Mononuclear cell (primary cell): ENCODE measurements at regions not wholly inside any gene's neighbourhood (a gene's known extent, or its start where the extent isn't known, plus 50 kb on each side); places are given as distances from the start of the nearest gene placed in this dataset.

Source experiments
- H3K27me3 ChIP-seq: 2 replicates; pipeline ENCODE4 v1.6.0; 2011; ENCODE audit warnings: low read length, control low read depth; ENCODE audit not compliant: insufficient read depth
- H3K4me1 ChIP-seq: 2 replicates; pipeline ENCODE4 v1.5.1; 2011; ENCODE audit warnings: mild to moderate bottlenecking, low read length, control low read depth; ENCODE audit not compliant: insufficient read depth
- H3K4me3 ChIP-seq: 2 replicates; pipeline ENCODE4 v1.5.1; 2011; ENCODE audit warnings: mild to moderate bottlenecking, low read length, moderate library complexity
- H3K9me3 ChIP-seq: 2 replicates; pipeline ENCODE4 v1.5.1; 2011; ENCODE audit warnings: low read depth, mild to moderate bottlenecking, control low read depth, low read length

GRCh38 chr6:41469156-41470028 lies 76.8 kb upstream of the FOXP4 start:
- Histone ChIP-seq H3K27me3 (peaks cover 27% of the 10 kb centered on the region), H3K9me3 (no peaks in the 10 kb centered on the region), H3K4me3 (no peak overlapping the region), H3K4me1 (no peaks in the 10 kb centered on the region)

DNA sequence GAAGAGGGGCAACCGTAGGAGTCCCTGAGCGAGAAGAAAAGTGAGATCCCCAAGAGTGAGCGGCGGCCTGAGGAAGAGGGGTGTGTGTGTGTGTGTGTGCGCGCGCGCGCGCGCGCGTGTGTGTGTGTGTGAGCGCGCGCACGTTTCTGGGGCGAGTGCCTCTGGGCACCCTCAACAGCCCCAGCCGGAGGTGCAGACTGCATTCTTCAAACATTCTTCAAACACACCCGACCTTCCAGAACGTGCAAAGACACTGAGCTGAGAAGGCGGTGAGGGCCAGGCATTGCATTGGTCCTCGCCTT lies 76.2 kb upstream of the FOXP4 start:
- Histone ChIP-seq H3K27me3 (peaks cover 27% of the 10 kb centered on the region), H3K4me3 (no peak overlapping the region), H3K4me1 (no peaks in the 10 kb centered on the region), H3K9me3 (no peaks in the 10 kb centered on the region)

- Histone ChIP-seq H3K4me1 (no peaks in the 10 kb centered on the region), H3K27me3 (peaks cover 27% of the 10 kb centered on the region), H3K9me3 (no peaks in the 10 kb centered on the region), H3K4me3 (no peak overlapping the region)
Measured at GRCh38 chr6:41470331-41471063, 75.7 kb upstream of the FOXP4 start.

- Histone ChIP-seq H3K27me3 (peaks cover 24% of the 10 kb centered on the region), H3K9me3 (no peaks in the 10 kb centered on the region), H3K4me1 (no peaks in the 10 kb centered on the region), H3K4me3 (no peak overlapping the region)
Measured at GRCh38 chr6:41471064-41471895, 74.9 kb upstream of the FOXP4 start.

- Histone ChIP-seq H3K9me3 (no peaks in the 10 kb centered on the region), H3K27me3 (peaks cover 32% of the 10 kb centered on the region), H3K4me1 (no peaks in the 10 kb centered on the region), H3K4me3 (no peak overlapping the region)
Measured at GRCh38 chr6:41474213-41474933, 71.8 kb upstream of the FOXP4 start.

DNA sequence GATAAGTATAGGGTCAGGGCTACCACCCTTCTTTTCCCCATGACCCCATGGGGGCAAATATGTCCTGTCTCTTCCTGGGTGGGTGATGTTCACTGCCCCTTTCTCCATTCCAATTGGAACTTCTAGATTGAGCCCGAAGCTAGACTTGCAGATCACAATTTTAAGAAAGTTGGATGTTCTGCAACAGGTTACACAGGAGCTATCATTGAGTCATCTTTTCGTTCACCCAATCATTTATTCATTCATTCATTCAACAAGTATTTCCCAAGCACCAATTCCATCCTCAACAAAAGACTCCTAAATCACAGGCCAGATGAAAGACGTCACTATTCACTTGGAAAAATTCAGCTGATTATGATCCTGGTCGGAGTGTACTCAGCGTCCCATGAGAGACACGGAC lies 71.0 kb upstream of the FOXP4 start:
- Histone ChIP-seq H3K4me3 (no peak overlapping the region), H3K4me1 (no peaks in the 10 kb centered on the region), H3K9me3 (no peaks in the 10 kb centered on the region), H3K27me3 (peaks cover 25% of the 10 kb centered on the region)

GRCh38 chr6:41475737-41476357 lies 70.3 kb upstream of the FOXP4 start:
- no peaks in the 10 kb centered on the region for H3K4me1 ChIP-seq
- H3K9me3 ChIP-seq = no peaks in the 10 kb centered on the region
- no peak overlapping the region for H3K4me3 ChIP-seq
- peaks cover 19% of the 10 kb centered on the region for H3K27me3 ChIP-seq

DNA sequence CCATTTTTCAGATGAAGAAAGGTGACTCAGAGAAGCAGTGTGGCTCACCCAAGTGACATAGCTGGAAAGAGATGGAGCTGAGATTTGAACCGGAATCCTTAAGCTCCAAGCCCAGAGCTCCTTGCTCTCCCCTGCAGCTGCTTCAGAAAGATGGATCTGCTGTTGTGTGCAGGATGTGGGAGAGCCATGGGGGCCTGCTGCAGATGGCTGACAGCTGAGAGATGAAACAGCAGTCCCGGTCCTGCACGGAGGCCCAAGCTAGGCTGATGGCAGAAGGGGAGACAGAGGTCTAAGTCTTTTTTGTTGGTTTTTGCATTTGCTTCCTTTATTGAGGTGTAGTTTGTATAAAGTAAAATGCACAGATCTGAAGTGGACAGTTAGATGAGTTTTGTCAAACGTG lies 69.8 kb upstream of the FOXP4 start:
- Histone ChIP-seq H3K4me1 (no peaks in the 10 kb centered on the region), H3K4me3 (no peak overlapping the region), H3K27me3 (peaks cover 13% of the 10 kb centered on the region), H3K9me3 (no peaks in the 10 kb centered on the region)

GRCh38 chr6:41477572-41477971 lies 68.6 kb upstream of the FOXP4 start:
- H3K9me3 ChIP-seq = no peaks in the 10 kb centered on the region
- no peak overlapping the region for H3K4me3 ChIP-seq
- H3K4me1 ChIP-seq = no peaks in the 10 kb centered on the region
- H3K27me3 ChIP-seq = peaks cover 8% of the 10 kb centered on the region

GRCh38 chr6:41483943-41484342 lies 62.2 kb upstream of the FOXP4 start:
- no peaks in the 10 kb centered on the region for H3K9me3 ChIP-seq
- H3K4me3 ChIP-seq = no peak overlapping the region
- H3K4me1 ChIP-seq = no peaks in the 10 kb centered on the region
- H3K27me3 ChIP-seq = peaks cover 3% of the 10 kb centered on the region

DNA sequence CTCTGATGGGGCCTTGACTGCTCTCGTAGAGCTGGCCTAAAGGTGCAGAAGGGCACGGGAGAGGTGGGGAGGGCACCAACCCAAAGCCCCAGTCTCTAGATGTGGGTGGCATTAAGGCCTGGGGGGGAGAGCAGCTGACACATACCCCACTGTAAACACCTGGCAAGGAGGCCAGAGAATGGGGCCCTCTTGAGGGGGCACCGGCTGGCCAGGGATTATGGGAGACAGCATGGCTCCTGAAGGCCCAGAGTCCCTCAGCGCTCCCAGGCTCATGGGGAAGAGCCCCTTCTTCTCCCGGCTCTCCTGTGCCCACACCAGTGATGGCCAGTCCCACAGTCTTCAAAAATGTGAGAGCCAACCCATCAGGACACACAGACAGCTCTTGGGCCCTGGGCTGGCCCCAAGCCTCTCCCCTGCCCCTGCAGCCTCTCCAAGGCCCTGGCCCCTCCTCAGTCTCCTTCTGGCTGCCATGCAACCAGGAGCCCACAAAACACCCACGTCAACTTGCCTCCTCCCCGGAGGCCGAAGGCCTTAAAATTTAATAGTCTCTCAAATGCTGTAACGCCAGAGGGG lies 58.2 kb upstream of the FOXP4 start:
- H3K4me1 ChIP-seq = no peaks in the 10 kb centered on the region
- peaks cover under 1% of the 10 kb centered on the region for H3K27me3 ChIP-seq
- no peak overlapping the region for H3K4me3 ChIP-seq

DNA sequence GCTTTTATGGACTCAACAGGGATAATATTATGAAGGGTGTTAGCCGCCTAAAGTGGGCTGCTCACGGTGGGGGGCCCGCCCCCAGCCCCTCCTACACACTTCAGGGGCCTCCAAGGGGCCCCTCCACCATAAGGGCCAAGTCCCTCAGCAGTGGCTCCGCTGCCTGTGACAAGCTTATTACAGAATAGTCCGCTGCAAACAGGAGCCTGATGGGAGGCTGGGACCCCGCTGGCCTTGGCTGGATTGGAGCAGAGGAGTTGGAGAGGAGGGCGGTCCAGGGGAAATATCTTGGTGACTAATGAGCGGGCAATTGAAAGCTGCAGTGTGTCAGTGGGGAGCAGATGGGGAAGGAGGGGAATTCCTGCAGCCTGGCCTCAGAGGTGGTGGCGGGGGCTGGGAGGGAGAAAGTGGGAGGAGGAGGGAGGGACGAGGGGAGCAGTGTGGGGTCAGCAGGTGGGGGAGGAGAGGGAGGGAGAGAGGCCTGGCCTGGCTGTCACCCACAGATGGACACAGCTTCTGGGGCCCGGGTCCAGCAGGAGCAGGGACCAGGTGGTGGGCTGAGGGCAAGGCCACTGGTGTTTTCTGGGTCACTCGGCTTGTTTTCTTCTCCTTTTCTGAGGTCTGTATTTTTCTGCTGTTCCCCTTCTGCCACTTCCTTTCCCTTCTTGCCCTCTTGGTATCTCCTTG lies 57.6 kb upstream of the FOXP4 start:
- no peaks in the 10 kb centered on the region for H3K4me1 ChIP-seq
- no peaks in the 10 kb centered on the region for H3K9me3 ChIP-seq
- H3K4me3 ChIP-seq = no peak overlapping the region
- no peaks in the 10 kb centered on the region for H3K27me3 ChIP-seq

More for the DNA sequence above, 58.2 kb upstream of the FOXP4 start:
- no peaks in the 10 kb centered on the region for H3K9me3 ChIP-seq

GRCh38 chr6:41489120-41489851 lies 56.9 kb upstream of the FOXP4 start:
- H3K9me3 ChIP-seq = no peaks in the 10 kb centered on the region

More at GRCh38 chr6:41489120-41489851, 56.9 kb upstream of the FOXP4 start:
- Histone ChIP-seq H3K4me3 (no peak overlapping the region), H3K4me1 (no peaks in the 10 kb centered on the region), H3K27me3 (no peaks in the 10 kb centered on the region)
